K562 (cell line): ENCODE measurements at regions not wholly inside any gene's neighbourhood (a gene's known extent, or its start where the extent isn't known, plus 50 kb on each side); places are given as distances from the start of the nearest gene placed in this dataset.
A peak's percentile ranks its signal among the peaks of the same experiment; 100 is the strongest.

Experiments used
- BACH1 ChIP-seq: fragments of 200-800 bp; sonication (Bioruptor generic); IDR thresholded peaks from 2 replicates; pipeline ENCODE4 v1.6.1; 2016; ENCODE audit warnings: missing genetic modification characterization, missing compliant biosample characterization
- GATAD2B ChIP-seq: fragments of 450-650 bp; IDR thresholded peaks from 2 replicates; pipeline ENCODE4 v1.6.1; 2017; ENCODE audit warnings: mild to moderate bottlenecking, borderline replicate concordance
- GTF2A2 ChIP-seq: IDR thresholded peaks from 2 replicates; pipeline ENCODE4 v1.6.1; 2016; ENCODE audit warnings: mild to moderate bottlenecking, missing genetic modification characterization, missing compliant biosample characterization
- HLTF ChIP-seq: fragments of 450-650 bp; IDR thresholded peaks from 2 replicates; pipeline ENCODE4 v1.6.1; 2016
- NFRKB ChIP-seq: fragments of 450-650 bp; IDR thresholded peaks from 2 replicates; pipeline ENCODE4 v1.6.1; 2016; ENCODE audit warnings: low read depth
- PHF8 ChIP-seq: fragments of 200-600 bp; sonication (generic); IDR thresholded peaks from 2 replicates; pipeline ENCODE4 v1.6.1; 2012; ENCODE audit warnings: mixed run types, mild to moderate bottlenecking, inconsistent platforms, low read length, moderate library complexity, borderline replicate concordance
- POLR2B ChIP-seq: fragments of 450-650 bp; IDR thresholded peaks from 2 replicates; pipeline ENCODE4 v1.6.1; 2018; ENCODE audit warnings: low read depth; ENCODE audit not compliant: partially characterized antibody
- POLR3A ChIP-seq: IDR thresholded peaks from 2 replicates; pipeline ENCODE4 v1.6.1; 2011; ENCODE audit warnings: borderline replicate concordance, mild to moderate bottlenecking, moderate library complexity; ENCODE audit not compliant: insufficient read length, insufficient read depth; ENCODE audit errors: extremely low read depth
- SRSF9 ChIP-seq: fragments of 200-400 bp; formaldehyde crosslinking; IDR thresholded peaks from 2 replicates; pipeline ENCODE4 v1.6.1; 2017; ENCODE audit warnings: low read depth, low read length, borderline replicate concordance
- TEAD2 ChIP-seq: fragments of 450-650 bp; IDR thresholded peaks from 2 replicates; pipeline ENCODE4 v1.6.1; 2016; ENCODE audit warnings: missing genetic modification characterization, control low read depth, missing compliant biosample characterization
- ZNF224 ChIP-seq: sonication (generic); formaldehyde crosslinking; IDR thresholded peaks from 2 replicates; pipeline ENCODE4 v1.8.0; 2022; ENCODE audit warnings: mild to moderate bottlenecking, missing genetic modification reagents
- TF ChIP-seq, protein P1 (sequence below): fragments of 450-650 bp; IDR thresholded peaks from 2 replicates; pipeline ENCODE4 v1.6.1; 2018; ENCODE audit not compliant: partially characterized antibody
- TF ChIP-seq, protein P2 (sequence below), 2 experiments: IDR thresholded peaks in 1 of 2; conservative IDR thresholded peaks in 1 of 2; 2 replicates each; pipeline ENCODE4 v1.6.1; 2016; ENCODE audit warnings: low read depth in 2 of 2, mild to moderate bottlenecking in 1 of 2, missing compliant biosample characterization in 1 of 2, missing genetic modification characterization in 1 of 2, moderate library complexity in 1 of 2

DNA sequence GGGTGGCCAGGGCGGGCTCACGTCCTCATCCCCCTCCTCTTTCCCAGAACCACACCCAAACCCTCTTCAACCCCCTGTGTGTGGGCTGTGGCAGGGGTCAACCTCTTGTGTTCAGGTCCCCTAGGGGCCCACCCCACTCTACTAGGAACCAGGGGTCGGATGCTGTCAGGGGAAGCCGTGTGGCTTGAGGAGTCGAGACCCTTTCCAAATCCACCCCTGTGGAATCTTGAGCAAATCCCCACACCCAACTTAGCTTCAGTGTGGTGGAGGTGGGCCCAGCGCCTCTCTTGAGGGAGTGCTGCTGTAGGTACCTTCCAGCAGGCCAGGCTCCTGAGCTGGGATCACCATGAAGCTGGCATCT lies 121.5 kb downstream of the MRM1 start (continued):
- TF ChIP-seq, protein P1, sequence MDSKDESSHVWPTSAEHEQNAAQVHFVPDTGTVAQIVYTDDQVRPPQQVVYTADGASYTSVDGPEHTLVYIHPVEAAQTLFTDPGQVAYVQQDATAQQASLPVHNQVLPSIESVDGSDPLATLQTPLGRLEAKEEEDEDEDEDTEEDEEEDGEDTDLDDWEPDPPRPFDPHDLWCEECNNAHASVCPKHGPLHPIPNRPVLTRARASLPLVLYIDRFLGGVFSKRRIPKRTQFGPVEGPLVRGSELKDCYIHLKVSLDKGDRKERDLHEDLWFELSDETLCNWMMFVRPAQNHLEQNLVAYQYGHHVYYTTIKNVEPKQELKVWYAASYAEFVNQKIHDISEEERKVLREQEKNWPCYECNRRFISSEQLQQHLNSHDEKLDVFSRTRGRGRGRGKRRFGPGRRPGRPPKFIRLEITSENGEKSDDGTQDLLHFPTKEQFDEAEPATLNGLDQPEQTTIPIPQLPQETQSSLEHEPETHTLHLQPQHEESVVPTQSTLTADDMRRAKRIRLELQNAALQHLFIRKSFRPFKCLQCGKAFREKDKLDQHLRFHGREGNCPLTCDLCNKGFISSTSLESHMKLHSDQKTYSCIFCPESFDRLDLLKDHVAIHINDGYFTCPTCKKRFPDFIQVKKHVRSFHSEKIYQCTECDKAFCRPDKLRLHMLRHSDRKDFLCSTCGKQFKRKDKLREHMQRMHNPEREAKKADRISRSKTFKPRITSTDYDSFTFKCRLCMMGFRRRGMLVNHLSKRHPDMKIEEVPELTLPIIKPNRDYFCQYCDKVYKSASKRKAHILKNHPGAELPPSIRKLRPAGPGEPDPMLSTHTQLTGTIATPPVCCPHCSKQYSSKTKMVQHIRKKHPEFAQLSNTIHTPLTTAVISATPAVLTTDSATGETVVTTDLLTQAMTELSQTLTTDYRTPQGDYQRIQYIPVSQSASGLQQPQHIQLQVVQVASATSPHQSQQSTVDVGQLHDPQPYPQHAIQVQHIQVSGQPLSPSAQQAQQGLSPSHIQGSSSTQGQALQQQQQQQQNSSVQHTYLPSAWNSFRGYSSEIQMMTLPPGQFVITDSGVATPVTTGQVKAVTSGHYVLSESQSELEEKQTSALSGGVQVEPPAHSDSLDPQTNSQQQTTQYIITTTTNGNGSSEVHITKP: no peak
- TF ChIP-seq POLR2B: no peak
- no peak for TF ChIP-seq GTF2A2 (tag)
- TF ChIP-seq TEAD2 (tag): no peak
- no peak for TF ChIP-seq POLR3A
- 0 out of 2 replicates have a peak, but pooled peaks have one; percentile 11 for TF ChIP-seq NFRKB
- no peak for TF ChIP-seq GATAD2B
- TF ChIP-seq HLTF: no peak
- TF ChIP-seq PHF8: no peak
- TF ChIP-seq ZNF224 (CRISPR knock-in tag): no peak
- TF ChIP-seq, protein P2, sequence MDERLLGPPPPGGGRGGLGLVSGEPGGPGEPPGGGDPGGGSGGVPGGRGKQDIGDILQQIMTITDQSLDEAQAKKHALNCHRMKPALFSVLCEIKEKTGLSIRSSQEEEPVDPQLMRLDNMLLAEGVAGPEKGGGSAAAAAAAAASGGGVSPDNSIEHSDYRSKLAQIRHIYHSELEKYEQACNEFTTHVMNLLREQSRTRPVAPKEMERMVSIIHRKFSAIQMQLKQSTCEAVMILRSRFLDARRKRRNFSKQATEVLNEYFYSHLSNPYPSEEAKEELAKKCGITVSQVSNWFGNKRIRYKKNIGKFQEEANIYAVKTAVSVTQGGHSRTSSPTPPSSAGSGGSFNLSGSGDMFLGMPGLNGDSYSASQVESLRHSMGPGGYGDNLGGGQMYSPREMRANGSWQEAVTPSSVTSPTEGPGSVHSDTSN (CRISPR knock-in tag; IDR thresholded peaks at IDR 0.05; ENCODE audit: low read depth): no peak
- TF ChIP-seq, protein P2 (tag; conservative IDR thresholded peaks at IDR 0.05; ENCODE audit: low read depth): no peak
- no peak for TF ChIP-seq SRSF9
- no peak for TF ChIP-seq BACH1 (tag)
